Neuronal stem cell (in vitro differentiated cells): ENCODE measurements at regions not wholly inside any gene's neighbourhood (a gene's known extent, or its start where the extent isn't known, plus 50 kb on each side); places are given as distances from the start of the nearest gene placed in this dataset.

ENCODE experiments used
- DNase-seq: peaks from one replicate; pipeline ENCODE4 v3.0.0-alpha.2; 2013; ENCODE audit warnings: low spot score
- H2AFZ ChIP-seq: one replicate; pipeline ENCODE4 v1.6.1; 2013; ENCODE audit warnings: mild to moderate bottlenecking, low read length, inconsistent platforms
- H2AK5ac ChIP-seq: 2 replicates; pipeline ENCODE4 v1.6.1; 2013; ENCODE audit warnings: low read depth, mild to moderate bottlenecking, inconsistent platforms, low read length, moderate library complexity, mixed read lengths
- H2BK120ac ChIP-seq: 2 replicates; pipeline ENCODE4 v1.6.1; 2013; ENCODE audit warnings: low read depth, mild to moderate bottlenecking, inconsistent platforms, low read length, moderate library complexity, mixed read lengths
- H2BK12ac ChIP-seq: one replicate; pipeline ENCODE4 v1.6.1; 2013; ENCODE audit warnings: low read length, inconsistent platforms
- H2BK15ac ChIP-seq: 2 replicates; pipeline ENCODE4 v1.6.1; 2013; ENCODE audit warnings: mild to moderate bottlenecking, low read length, inconsistent platforms, mixed read lengths
- H2BK5ac ChIP-seq: one replicate; pipeline ENCODE4 v1.6.1; 2013; ENCODE audit warnings: inconsistent platforms, mild to moderate bottlenecking, low read length, moderate library complexity
- H3K14ac ChIP-seq: one replicate; pipeline ENCODE4 v1.6.1; 2013; ENCODE audit warnings: low read length, inconsistent platforms
- H3K18ac ChIP-seq: 2 replicates; pipeline ENCODE4 v1.6.1; 2013; ENCODE audit warnings: low read length, inconsistent platforms
- H3K23ac ChIP-seq: 2 replicates; pipeline ENCODE4 v1.6.1; 2013; ENCODE audit warnings: low read depth, mild to moderate bottlenecking, mixed read lengths, low read length, inconsistent platforms; ENCODE audit not compliant: poor library complexity
- H3K27ac ChIP-seq: replicated peaks from 3 replicates; pipeline ENCODE4 v1.5.1; 2013; ENCODE audit warnings: low read length, inconsistent platforms
- H3K27me3 ChIP-seq, 3 experiments: 2 replicates each; pipeline ENCODE4 v1.6.1; 2013; ENCODE audit warnings: low read length in 3 of 3, mild to moderate bottlenecking in 2 of 3, inconsistent platforms in 1 of 3, low read depth in 1 of 3, mixed read lengths in 1 of 3, moderate library complexity in 1 of 3; ENCODE audit not compliant: control insufficient read depth in 3 of 3, insufficient read depth in 3 of 3
- H3K36me3 ChIP-seq, 2 donors: replicated peaks in 1 of 2; 2 replicates each; pipeline ENCODE4 v1.6.1; 2013; ENCODE audit warnings: low read length in 2 of 2; ENCODE audit not compliant: control insufficient read depth in 2 of 2, insufficient read depth in 2 of 2
- H3K4ac ChIP-seq: 2 replicates; pipeline ENCODE4 v1.6.1; 2013; ENCODE audit warnings: inconsistent platforms, mild to moderate bottlenecking, low read length, moderate library complexity
- H3K4me1 ChIP-seq, 2 donors: 1 replicate in 1 of 2; 2 replicates in 1 of 2; pipeline ENCODE4 v1.6.1; 2013; ENCODE audit warnings: low read length in 2 of 2, low read depth in 1 of 2; ENCODE audit not compliant: control insufficient read depth in 2 of 2, insufficient read depth in 1 of 2
- H3K4me2 ChIP-seq: one replicate; pipeline ENCODE4 v1.6.1; 2013; ENCODE audit warnings: mild to moderate bottlenecking, low read length, inconsistent platforms; ENCODE audit not compliant: insufficient read depth, poor library complexity, severe bottlenecking
- H3K4me3 ChIP-seq, 2 donors: 2 replicates each; pipeline ENCODE4 v1.5.1; 2013; ENCODE audit warnings: low read length in 2 of 2, mild to moderate bottlenecking in 2 of 2, inconsistent platforms in 1 of 2, moderate library complexity in 1 of 2
- H3K79me1 ChIP-seq: one replicate; pipeline ENCODE4 v1.6.1; 2013; ENCODE audit warnings: low read depth, mild to moderate bottlenecking, inconsistent platforms, low read length, moderate library complexity
- H3K9ac ChIP-seq: one replicate; pipeline ENCODE4 v1.6.1; 2013; ENCODE audit warnings: mild to moderate bottlenecking, low read depth, low read length, inconsistent platforms; ENCODE audit not compliant: poor library complexity
- H3K9me3 ChIP-seq, 2 donors: replicated peaks in 1 of 2; 2 replicates each; pipeline versions ENCODE3 to v1.6.1; 2013; ENCODE audit warnings: low read length in 2 of 2, mild to moderate bottlenecking in 2 of 2, inconsistent platforms in 1 of 2, low read depth in 1 of 2, mixed read lengths in 1 of 2, moderate library complexity in 1 of 2; ENCODE audit not compliant: control insufficient read depth in 2 of 2, insufficient read depth in 1 of 2
- H4K8ac ChIP-seq: one replicate; pipeline ENCODE4 v1.6.1; 2013; ENCODE audit warnings: low read depth, mild to moderate bottlenecking, inconsistent platforms, low read length, moderate library complexity
- H4K91ac ChIP-seq: one replicate; pipeline ENCODE4 v1.6.1; 2013; ENCODE audit warnings: low read length, low read depth, mild to moderate bottlenecking, inconsistent platforms; ENCODE audit not compliant: poor library complexity
- WGBS, 2 donors: extraction: QIAGEN DNeasy Blood & Tissue Kit; methylation state at CpG; one replicate each; pipeline ENCODE4 v1.1.7; 2013; ENCODE audit warnings: missing lambda C conversion rate in 2 of 2, mixed read lengths in 1 of 2; ENCODE audit not compliant: insufficient read length in 2 of 2, insufficient replicate concordance in 1 of 2; ENCODE audit errors: extremely low coverage in 2 of 2; 5-methylcytosine and 5-hydroxymethylcytosine counted together

- Histone ChIP-seq H4K91ac (no peak overlapping the region), H2AK5ac (no peak overlapping the region), H3K4me2 (no peak overlapping the region), H3K27ac (no peak overlapping the region), H3K4me3 (no peak overlapping the region), H3K4me1 (no peaks in the 10 kb centered on the region), H2BK5ac (no peak overlapping the region), H3K79me1 (no peaks in the 10 kb centered on the region), H3K4ac (no peak overlapping the region), H4K8ac (no peak overlapping the region), H2BK15ac (no peak overlapping the region), H3K27me3 (no peaks in the 10 kb centered on the region), H3K9ac (no peak overlapping the region), H3K23ac (no peak overlapping the region), H2AFZ (no peak overlapping the region), H2BK120ac (no peak overlapping the region), H3K18ac (no peak overlapping the region), H3K36me3 (no peaks in the 10 kb centered on the region), H3K14ac (no peak overlapping the region), H2BK12ac (no peak overlapping the region), H3K9me3 (no peaks in the 10 kb centered on the region)
- DNase-seq, result no peak
These were observed 71.5 kb upstream of the GALNT15 start for GRCh38 chr3:16102905-16103364.

DNA sequence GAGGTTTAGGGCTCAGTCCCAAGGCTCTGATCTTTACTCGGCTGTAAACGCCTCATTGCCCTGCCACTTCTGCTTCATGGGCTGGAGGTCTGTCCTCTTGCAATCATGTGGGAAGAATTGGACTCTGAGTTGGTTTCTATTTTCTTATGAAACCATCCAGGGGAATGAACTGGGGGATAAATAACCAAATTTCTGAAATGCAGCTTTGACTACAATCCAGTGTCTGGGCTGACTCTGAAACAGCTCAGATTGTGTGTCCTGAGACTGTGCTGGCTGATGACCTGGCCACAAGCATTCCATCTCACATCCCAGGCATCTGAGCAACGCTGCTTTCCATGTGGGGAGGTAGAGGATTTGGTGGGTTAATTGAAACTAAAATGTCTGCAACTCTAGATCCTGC, 71.0 kb upstream of the GALNT15 start:
- Histone ChIP-seq H2BK5ac (no peak overlapping the region), H2BK120ac (no peak overlapping the region), H3K36me3 (no peaks in the 10 kb centered on the region), H3K18ac (no peak overlapping the region), H3K4ac (no peak overlapping the region), H3K9me3 (no peaks in the 10 kb centered on the region), H4K91ac (no peak overlapping the region), H2AK5ac (no peak overlapping the region), H3K9ac (no peak overlapping the region), H3K23ac (no peak overlapping the region), H3K79me1 (no peaks in the 10 kb centered on the region), H3K4me3 (no peak overlapping the region), H3K14ac (no peak overlapping the region), H2BK15ac (no peak overlapping the region), H4K8ac (no peak overlapping the region), H2AFZ (no peak overlapping the region), H3K4me2 (no peak overlapping the region), H2BK12ac (no peak overlapping the region), H3K27me3 (no peaks in the 10 kb centered on the region), H3K27ac (no peak overlapping the region), H3K4me1 (no peaks in the 10 kb centered on the region)
- no peak for DNase-seq
- no CpG with 5 or more reads among the region's 3 CpGs for WGBS, 2 donors

GRCh38 chr3:16104156-16104555, 70.3 kb upstream of the GALNT15 start:
- Histone ChIP-seq H2BK15ac (no peak overlapping the region), H3K4ac (no peak overlapping the region), H3K27me3 (no peaks in the 10 kb centered on the region), H2BK5ac (no peak overlapping the region), H3K4me3 (no peak overlapping the region), H3K36me3 (no peaks in the 10 kb centered on the region), H3K23ac (no peak overlapping the region), H3K79me1 (no peaks in the 10 kb centered on the region), H3K27ac (no peak overlapping the region), H3K18ac (no peak overlapping the region), H3K4me1 (no peaks in the 10 kb centered on the region), H3K9me3 (no peaks in the 10 kb centered on the region), H3K9ac (no peak overlapping the region), H4K8ac (no peak overlapping the region), H2BK120ac (no peak overlapping the region), H4K91ac (no peak overlapping the region), H3K14ac (no peak overlapping the region), H2AK5ac (no peak overlapping the region), H3K4me2 (no peak overlapping the region), H2BK12ac (no peak overlapping the region), H2AFZ (no peak overlapping the region)
- WGBS, 2 donors, result no CpG with 5 or more reads among the region's 2 CpGs
- no peak for DNase-seq

- H4K8ac ChIP-seq, result no peak overlapping the region
- H3K27ac ChIP-seq, result no peak overlapping the region
- no peak overlapping the region for H2AK5ac ChIP-seq
- no peak overlapping the region for H3K9ac ChIP-seq
- H2BK15ac ChIP-seq, result no peak overlapping the region
- H4K91ac ChIP-seq, result no peak overlapping the region
- H3K4me1 ChIP-seq, result no peaks in the 10 kb centered on the region
- no CpG with 5 or more reads among the region's 1 CpG for WGBS, 2 donors
- H3K4ac ChIP-seq, result no peak overlapping the region
- no peak overlapping the region for H3K4me2 ChIP-seq
- H3K18ac ChIP-seq, result no peak overlapping the region
- H2BK12ac ChIP-seq, result no peak overlapping the region
- H3K27me3 ChIP-seq, result no peaks in the 10 kb centered on the region
- no peak overlapping the region for H2AFZ ChIP-seq
- H3K36me3 ChIP-seq, result no peaks in the 10 kb centered on the region
- no peak overlapping the region for H3K23ac ChIP-seq
- no peak overlapping the region for H2BK5ac ChIP-seq
- H3K14ac ChIP-seq, result no peak overlapping the region
- no peaks in the 10 kb centered on the region for H3K9me3 ChIP-seq
- no peak overlapping the region for H2BK120ac ChIP-seq
- H3K4me3 ChIP-seq, result no peak overlapping the region
- no peak for DNase-seq
- H3K79me1 ChIP-seq, result no peaks in the 10 kb centered on the region
These were observed 68.4 kb upstream of the GALNT15 start for GRCh38 chr3:16106050-16106449.
